Panc1 (cell line): ENCODE measurements at regions not wholly inside any gene's neighbourhood (a gene's known extent, or its start where the extent isn't known, plus 50 kb on each side); places are given as distances from the start of the nearest gene placed in this dataset.

Experiments used
- ATAC-seq: fragments of 200-7000 bp; cut with Tn5 transposase; 2 replicates; pipeline ENCODE4 v1.9.1; 2020; ENCODE audit warnings: mild to moderate bottlenecking, moderate library complexity
- BruUV-seq: library from RNA; stranded (reverse); fragments of 400-500 nt; replicated peaks from 2 replicates; lab custom pipeline; 2021; lab: Mats Ljungman, UMichigan
- CTCF ChIA-PET: fragments of 300-600 bp; sonication (Branson Sonifier 250); formaldehyde crosslinking; loops from one replicate; lab custom pipeline; 2022; ENCODE audit warnings: antibody characterized with exemption; lab: Charles Lee
- POLR2A ChIA-PET: fragments of 300-600 bp; sonication (Branson Sonifier 250); formaldehyde crosslinking; loops from one replicate; lab custom pipeline; 2022; ENCODE audit warnings: antibody characterized with exemption; lab: Charles Lee
- DNase-seq: peaks from one replicate; pipeline ENCODE4 v3.0.0-alpha.2; 2010; ENCODE audit warnings: low read depth, low spot score
- H3K27ac ChIP-seq: 2 replicates; pipeline ENCODE4 v1.5.1; 2011; ENCODE audit warnings: mild to moderate bottlenecking, low read length, inconsistent platforms
- H3K27me3 ChIP-seq: fragments of 200-500 bp; sonication (Bioruptor generic); 2 replicates; pipeline ENCODE4 v1.6.0; 2014; ENCODE audit warnings: low read length, inconsistent platforms; ENCODE audit not compliant: control insufficient read depth, insufficient read depth
- H3K36me3 ChIP-seq: fragments of 200-500 bp; sonication (Bioruptor generic); 2 replicates; pipeline ENCODE4 v1.5.1; 2014; ENCODE audit warnings: inconsistent platforms, mild to moderate bottlenecking, low read length, moderate library complexity; ENCODE audit not compliant: control insufficient read depth, insufficient read depth
- H3K4me1 ChIP-seq: 2 replicates; pipeline ENCODE4 v1.5.1; 2011; ENCODE audit warnings: inconsistent platforms, mild to moderate bottlenecking, low read length, moderate library complexity; ENCODE audit not compliant: control insufficient read depth, insufficient read depth
- H3K4me3 ChIP-seq, 2 experiments: 2 replicates each; pipeline ENCODE4 v1.5.1; 2011 to 2012; ENCODE audit warnings: low read depth in 2 of 2, low read length in 2 of 2, mild to moderate bottlenecking in 2 of 2, inconsistent platforms in 1 of 2, moderate library complexity in 1 of 2
- H3K9me3 ChIP-seq: fragments of 200-500 bp; sonication (Bioruptor generic); 2 replicates; pipeline ENCODE4 v1.5.1; 2014; ENCODE audit warnings: low read depth, mild to moderate bottlenecking, inconsistent platforms, low read length, moderate library complexity; ENCODE audit not compliant: control insufficient read depth, insufficient read depth
- CTCF ChIP-seq: fragments of 450-650 bp; IDR thresholded peaks from 2 replicates; pipeline ENCODE4 v1.5.1; 2017; ENCODE audit warnings: mild to moderate bottlenecking
- POLR2AphosphoS5 ChIP-seq: IDR thresholded peaks from 2 replicates; pipeline ENCODE4 v1.6.1; 2012; ENCODE audit warnings: mild to moderate bottlenecking, low read depth, low read length, moderate library complexity
- REST ChIP-seq, 2 experiments: IDR thresholded peaks; 2 replicates each; pipeline ENCODE4 v1.6.1; 2011 to 2012; ENCODE audit warnings: low read depth in 2 of 2, control low read depth in 1 of 2, low read length in 1 of 2, mild to moderate bottlenecking in 1 of 2, moderate library complexity in 1 of 2; ENCODE audit not compliant: insufficient read depth in 1 of 2
- SIN3A ChIP-seq: IDR thresholded peaks from 2 replicates; pipeline ENCODE4 v1.6.1; 2012; ENCODE audit warnings: low read depth, mild to moderate bottlenecking, low read length, moderate library complexity, borderline replicate concordance; ENCODE audit not compliant: insufficient read depth
- TCF7L2 ChIP-seq: IDR thresholded peaks from 2 replicates; pipeline ENCODE4 v1.6.1; 2011; ENCODE audit warnings: mild to moderate bottlenecking, low read depth, low read length, inconsistent platforms
- in situ Hi-C: cut with HindIII; loops from 2 replicates; pipeline ENCODE4 v1.10.0; 2016; ENCODE audit warnings: low sequenced_read_pairs, low pct_unique_long_range_greater_than_20kb
- intact Hi-C: fragments of 100-400 bp; cut with micrococcal nuclease; formaldehyde crosslinking; loops from one replicate; pipeline ENCODE4 v1.10.0; 2022; ENCODE audit not compliant: unreplicated experiment

DNA sequence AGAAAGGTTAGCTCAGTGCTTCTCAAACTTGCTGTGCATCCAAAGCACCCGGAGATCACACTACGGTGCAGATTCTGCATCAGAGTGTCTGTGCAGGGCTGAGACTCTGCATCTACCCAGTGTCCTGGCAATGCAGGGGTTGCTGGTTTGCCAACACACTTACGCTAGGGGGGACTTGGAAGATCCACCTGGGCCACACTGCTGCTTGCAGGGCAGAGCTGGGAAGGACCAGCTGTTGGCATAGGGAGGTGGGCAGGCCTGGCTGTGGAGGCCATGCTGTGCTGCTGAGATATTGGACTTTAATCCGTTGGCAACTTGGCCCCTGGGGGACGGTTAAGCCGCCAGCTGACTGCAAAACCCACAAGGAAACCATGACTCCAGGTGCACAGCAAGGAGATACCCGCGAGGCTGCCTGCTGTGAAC, 397.6 kb upstream of the HS6ST1 start:
- BruUV-seq = no TSS peak
- in situ Hi-C loops = no loop called here

GRCh38 chr2:128717758-128718710, 399.4 kb upstream of the HS6ST1 start:
- DNase-seq (no peak), ATAC-seq (no peak)
- no peaks in the 10 kb centered on the region for H3K4me1 ChIP-seq
- intact Hi-C loops = no loop called here
- CTCF ChIA-PET = no interaction called here
- in situ Hi-C loops = no loop called here
- peaks cover 9% of the 10 kb centered on the region for H3K27me3 ChIP-seq
- no TSS peak for BruUV-seq
- no peak overlapping the region for H3K4me3 ChIP-seq
- H3K9me3 ChIP-seq = no peaks in the 10 kb centered on the region
- POLR2A ChIA-PET = no interaction called here
- H3K36me3 ChIP-seq = no peaks in the 10 kb centered on the region
- no peak overlapping the region for H3K27ac ChIP-seq
- TF ChIP-seq CTCF (no peak), REST (IDR thresholded peaks at IDR 0.05; ENCODE audit: insufficient read depth in 1 of 2, low read depth in 2 of 2, low read length in 1 of 2) (no peak), TCF7L2 (no peak), SIN3A (no peak)

More for the DNA sequence above, 397.6 kb upstream of the HS6ST1 start:
- H3K27me3 ChIP-seq = peaks cover 9% of the 10 kb centered on the region
- ChIA-PET POLR2A (no interaction called here), CTCF (no interaction called here)
- DNase-seq = no peak
- intact Hi-C loops = no loop called here
- H3K4me3 ChIP-seq = no peak overlapping the region
- H3K4me1 ChIP-seq = no peaks in the 10 kb centered on the region
- no peaks in the 10 kb centered on the region for H3K36me3 ChIP-seq
- no peaks in the 10 kb centered on the region for H3K9me3 ChIP-seq
- TF ChIP-seq POLR2AphosphoS5 = no peak
- no peak for TF ChIP-seq REST (IDR thresholded peaks at IDR 0.05; ENCODE audit: insufficient read depth in 1 of 2, low read depth in 2 of 2, low read length in 1 of 2)
- no peak for TF ChIP-seq SIN3A
- TF ChIP-seq CTCF = no peak
- no peak for TF ChIP-seq TCF7L2
- H3K27ac ChIP-seq = no peak overlapping the region
- no peak for ATAC-seq
